SU-DHL-6 (cell line): ENCODE measurements at regions not wholly inside any gene's neighbourhood (a gene's known extent, or its start where the extent isn't known, plus 50 kb on each side); places are given as distances from the start of the nearest gene placed in this dataset.

ENCODE experiments used
- H2AFZ ChIP-seq: fragments of 200-600 bp; sonication (generic); 2 replicates; pipeline ENCODE4 v1.6.1; 2014; ENCODE audit warnings: low read depth, mild to moderate bottlenecking, moderate library complexity, mixed read lengths, antibody characterized with exemption, low read length; ENCODE audit not compliant: severe bottlenecking
- H3F3A ChIP-seq: fragments of 200-600 bp; shearing (Covaris generic); 2 replicates; pipeline ENCODE4 v1.6.0; 2016; ENCODE audit warnings: antibody characterized with exemption, mild to moderate bottlenecking; ENCODE audit not compliant: insufficient read depth
- H3K27ac ChIP-seq: fragments of 200-600 bp; sonication (generic); 2 replicates; pipeline ENCODE4 v1.5.1; 2016; ENCODE audit warnings: low read depth, mild to moderate bottlenecking, low read length, moderate library complexity, mixed read lengths
- H3K27me3 ChIP-seq: fragments of 200-600 bp; sonication (generic), shearing (Covaris generic); 2 replicates; pipeline ENCODE4 v1.6.0; 2014; ENCODE audit warnings: mild to moderate bottlenecking, low read length
- H3K36me3 ChIP-seq: fragments of 200-600 bp; sonication (generic); 2 replicates; pipeline ENCODE4 v1.6.1; 2014; ENCODE audit warnings: mild to moderate bottlenecking, low read length, mixed read lengths
- H3K4me2 ChIP-seq: fragments of 300-600, 200-600 bp; shearing (Covaris generic), sonication (generic); 2 replicates; pipeline ENCODE4 v1.6.0; 2014; ENCODE audit warnings: low read length, low read depth, mild to moderate bottlenecking; ENCODE audit not compliant: poor library complexity, severe bottlenecking
- H3K4me3 ChIP-seq: fragments of 200-600 bp; sonication (generic); 2 replicates; pipeline ENCODE4 v1.5.1; 2014; ENCODE audit warnings: antibody characterized with exemption, low read length, mild to moderate bottlenecking, mixed read lengths; ENCODE audit not compliant: insufficient read depth, poor library complexity, severe bottlenecking
- H3K79me2 ChIP-seq: fragments of 200-600 bp; sonication (generic); 2 replicates; pipeline ENCODE4 v1.6.1; 2014; ENCODE audit warnings: mild to moderate bottlenecking, low read length, moderate library complexity; ENCODE audit not compliant: insufficient read depth
- H3K9ac ChIP-seq: fragments of 200-600 bp; sonication (generic); 2 replicates; pipeline ENCODE4 v1.7.0; 2014; ENCODE audit warnings: mild to moderate bottlenecking, low read length
- H3K9me2 ChIP-seq: fragments of 200-600 bp; sonication (generic); replicated peaks from 2 replicates; pipeline ENCODE4 v1.6.1; 2014; ENCODE audit warnings: low read length; ENCODE audit not compliant: insufficient read depth
- H3K9me3 ChIP-seq: fragments of 200-600 bp; sonication (generic); 2 replicates; pipeline ENCODE4 v1.6.1; 2014; ENCODE audit warnings: low read length, mixed read lengths; ENCODE audit not compliant: insufficient read depth
- H4K20me1 ChIP-seq: fragments of 200-600 bp; sonication (generic); 2 replicates; pipeline ENCODE4 v1.6.1; 2014; ENCODE audit warnings: low read depth, mild to moderate bottlenecking, antibody characterized with exemption, low read length, moderate library complexity, mixed read lengths
- CTCF ChIP-seq: fragments of 200-600 bp; sonication (generic); IDR thresholded peaks from one replicate; pipeline ENCODE4 v1.5.1; 2017; ENCODE audit warnings: antibody characterized with exemption, mild to moderate bottlenecking, low read length, moderate library complexity; ENCODE audit not compliant: insufficient read depth, poor library complexity, severe bottlenecking
- EZH2phosphoT487 ChIP-seq: fragments of 200-600 bp; sonication (generic), shearing (Covaris generic); conservative IDR thresholded peaks from 2 replicates; pipeline ENCODE4 v1.6.1; 2018; ENCODE audit warnings: mild to moderate bottlenecking, antibody characterized with exemption, low read length, moderate library complexity, mixed read lengths

- Histone ChIP-seq H2AFZ (no peak overlapping the region), H3K9me2 (no peaks in the 10 kb centered on the region), H4K20me1 (no peaks in the 10 kb centered on the region), H3K27ac (no peak overlapping the region), H3K4me3 (no peak overlapping the region), H3K9me3 (no peaks in the 10 kb centered on the region), H3F3A (no peaks in the 10 kb centered on the region), H3K36me3 (no peaks in the 10 kb centered on the region), H3K27me3 (no peaks in the 10 kb centered on the region), H3K4me2 (no peak overlapping the region), H3K79me2 (no peaks in the 10 kb centered on the region), H3K9ac (no peak overlapping the region)
- no peak for TF ChIP-seq CTCF
- TF ChIP-seq EZH2phosphoT487 = no peak
Measured at GRCh38 chr2:239715606-239716005, 309.5 kb downstream of the NDUFA10 start.

GRCh38 chr2:239715202-239715601 is 309.9 kb downstream of the NDUFA10 start:
- H3K27ac ChIP-seq = no peak overlapping the region

GRCh38 chr2:239714116-239714515 is 311.0 kb downstream of the NDUFA10 start:
- Histone ChIP-seq H3K9me3 (no peaks in the 10 kb centered on the region), H2AFZ (no peak overlapping the region)

More at GRCh38 chr2:239715202-239715601, 309.9 kb downstream of the NDUFA10 start:
- TF ChIP-seq CTCF = no peak
- no peaks in the 10 kb centered on the region for H3K9me2 ChIP-seq
- no peaks in the 10 kb centered on the region for H3F3A ChIP-seq
- H3K4me3 ChIP-seq = no peak overlapping the region
- H3K79me2 ChIP-seq = no peaks in the 10 kb centered on the region
- no peak overlapping the region for H3K9ac ChIP-seq
- no peak overlapping the region for H2AFZ ChIP-seq
- H3K9me3 ChIP-seq = no peaks in the 10 kb centered on the region
- no peaks in the 10 kb centered on the region for H3K27me3 ChIP-seq
- H3K4me2 ChIP-seq = no peak overlapping the region
- no peaks in the 10 kb centered on the region for H4K20me1 ChIP-seq
- H3K36me3 ChIP-seq = no peaks in the 10 kb centered on the region

More at GRCh38 chr2:239714116-239714515, 311.0 kb downstream of the NDUFA10 start:
- H3K36me3 ChIP-seq = no peaks in the 10 kb centered on the region
- no peak overlapping the region for H3K27ac ChIP-seq
- no peaks in the 10 kb centered on the region for H3F3A ChIP-seq
- no peaks in the 10 kb centered on the region for H4K20me1 ChIP-seq
- H3K79me2 ChIP-seq = no peaks in the 10 kb centered on the region
- no peak overlapping the region for H3K4me2 ChIP-seq
- no peak overlapping the region for H3K4me3 ChIP-seq
- H3K9me2 ChIP-seq = no peaks in the 10 kb centered on the region
- H3K9ac ChIP-seq = no peak overlapping the region
- H3K27me3 ChIP-seq = no peaks in the 10 kb centered on the region
- TF ChIP-seq CTCF (no peak), EZH2phosphoT487 (no peak)
